ENCODE measurements at regions not wholly inside any gene's neighbourhood (a gene's known extent, or its start where the extent isn't known, plus 50 kb on each side); places are given as distances from the start of the nearest gene placed in this dataset.
"Not testable (repeated sequence)": the region's sequence is repeated elsewhere in the genome, so short reads cannot be mapped to it uniquely, and the experiment has no call there.

GRCh38 chr13:86926916-86927315, 744.3 kb upstream of the SLITRK5 start:
- H3K4me2 ChIP-seq (ENCODE audit: insufficient read depth, low read length); H3K9ac ChIP-seq (replicated peaks; ENCODE audit: extremely low read depth, insufficient read depth, low read length); DNase-seq (ENCODE audit: low read depth, low spot score); H3K27me3 ChIP-seq (ENCODE audit: control insufficient read depth in 2 of 2, insufficient read depth in 2 of 2, low read length in 2 of 2); H3K9me3 ChIP-seq (replicated peaks; ENCODE audit: control insufficient read depth, insufficient read depth, low read length); dilution Hi-C loops (cut with MboI; ENCODE audit: extremely low pct_ligation_motif_present, low sequenced_read_pairs); intact Hi-C loops (cut with micrococcal nuclease); H3K4me3 ChIP-seq (replicated peaks in 1 of 3; ENCODE audit: insufficient read depth in 1 of 3, low read depth in 1 of 3, low read length in 3 of 3); BruUV-seq (replicated peaks); H4K20me1 ChIP-seq (replicated peaks; ENCODE audit: control insufficient read depth, extremely low read depth, insufficient read depth, low read length); POLR2A ChIA-PET; H3K27ac ChIP-seq (ENCODE audit: insufficient read depth, low read depth, low read length); H3K36me3 ChIP-seq (ENCODE audit: control insufficient read depth in 2 of 2, extremely low read depth in 1 of 2, insufficient read depth in 2 of 2, low read length in 2 of 2); H3K9me1 ChIP-seq (replicated peaks; ENCODE audit: control insufficient read depth, extremely low read depth, insufficient read depth, low read length); FAIRE-seq; CTCF ChIA-PET; H3K79me2 ChIP-seq (ENCODE audit: control insufficient read depth, insufficient read depth, low read length); H2AFZ ChIP-seq (ENCODE audit: low read depth, low read length); H3K4me1 ChIP-seq (ENCODE audit: control insufficient read depth, extremely low read depth, insufficient read depth, low read length): not testable (repeated sequence)

DNA sequence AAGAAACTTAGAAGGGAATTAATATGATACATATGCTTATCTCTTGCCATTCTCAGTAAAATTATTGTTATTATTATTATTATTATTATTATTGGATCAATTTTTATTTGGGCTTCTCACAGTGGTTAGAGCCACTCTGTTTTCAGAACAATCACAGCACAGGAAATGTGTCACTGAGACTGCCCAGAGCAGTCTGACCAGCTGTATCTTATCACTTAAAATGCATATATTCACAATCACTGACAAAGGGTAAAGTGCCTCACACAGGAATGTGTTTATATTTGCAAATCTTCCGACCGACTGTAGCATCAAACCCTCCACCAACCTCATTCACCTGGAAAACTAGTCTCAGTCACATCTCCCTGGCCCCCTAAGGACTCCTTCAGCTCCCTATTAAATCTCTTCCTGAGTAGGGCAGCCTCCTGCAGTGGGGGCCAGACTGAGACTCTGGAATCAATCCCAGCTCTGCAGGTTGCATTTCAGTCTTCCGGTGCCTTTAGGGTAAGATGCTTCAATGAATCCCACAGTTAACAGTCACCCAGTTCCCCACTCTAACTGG, 738.3 kb upstream of the SLITRK5 start:
- POLR2A ChIA-PET = no interaction called here
- Histone ChIP-seq H3K9me1 (replicated peaks; ENCODE audit: control insufficient read depth, extremely low read depth, insufficient read depth, low read length) (no peaks in the 10 kb centered on the region), H3K27me3 (ENCODE audit: control insufficient read depth in 2 of 2, insufficient read depth in 2 of 2, low read length in 2 of 2) (no peaks in the 10 kb centered on the region), H3K9me3 (replicated peaks; ENCODE audit: control insufficient read depth, insufficient read depth, low read length) (no peaks in the 10 kb centered on the region), H3K79me2 (ENCODE audit: control insufficient read depth, insufficient read depth, low read length) (no peaks in the 10 kb centered on the region), H4K20me1 (replicated peaks; ENCODE audit: control insufficient read depth, extremely low read depth, insufficient read depth, low read length) (no peaks in the 10 kb centered on the region), H2AFZ (ENCODE audit: low read depth, low read length) (no peak overlapping the region), H3K4me3 (replicated peaks in 1 of 3; ENCODE audit: insufficient read depth in 1 of 3, low read depth in 1 of 3, low read length in 3 of 3) (no peak overlapping the region), H3K4me1 (ENCODE audit: control insufficient read depth, extremely low read depth, insufficient read depth, low read length) (no peaks in the 10 kb centered on the region), H3K27ac (ENCODE audit: insufficient read depth, low read depth, low read length) (no peak overlapping the region), H3K36me3 (ENCODE audit: control insufficient read depth in 2 of 2, extremely low read depth in 1 of 2, insufficient read depth in 2 of 2, low read length in 2 of 2) (no peaks in the 10 kb centered on the region), H3K9ac (replicated peaks; ENCODE audit: extremely low read depth, insufficient read depth, low read length) (no peak overlapping the region), H3K4me2 (ENCODE audit: insufficient read depth, low read length) (no peak overlapping the region)
- no peak for FAIRE-seq
- BruUV-seq (replicated peaks) = no TSS peak
- DNase-seq (ENCODE audit: low read depth, low spot score) = no peak
- CTCF ChIA-PET = no interaction called here
- dilution Hi-C loops (cut with MboI; ENCODE audit: extremely low pct_ligation_motif_present, low sequenced_read_pairs) (no loop called here), intact Hi-C loops (cut with micrococcal nuclease) (no loop called here)
- no peak for TF ChIP-seq POLR2A (IDR thresholded peaks at IDR 0.05; ENCODE audit: low read depth, low read length)
- no peak for TF ChIP-seq FOS (IDR thresholded peaks at IDR 0.05; ENCODE audit: borderline replicate concordance, insufficient read depth, low read length)
- TF ChIP-seq POLR2AphosphoS5 (IDR thresholded peaks at IDR 0.05; ENCODE audit: insufficient read depth, low read depth, low read length) = no peak
- TF ChIP-seq EZH2 (IDR thresholded peaks at IDR 0.05; ENCODE audit: borderline replicate concordance, low read depth, low read length, severe bottlenecking) = no peak
